PC-9 (cell line): ENCODE measurements at regions not wholly inside any gene's neighbourhood (a gene's known extent, or its start where the extent isn't known, plus 50 kb on each side); places are given as distances from the start of the nearest gene placed in this dataset.

Experiments
- BruUV-seq: library from RNA; stranded (reverse); fragments of 400-500 nt; replicated peaks from 2 replicates; lab custom pipeline; 2021; lab: Mats Ljungman, UMichigan
- CTCF ChIA-PET: fragments of 300-600 bp; sonication (Branson Sonifier 250); formaldehyde crosslinking; loops from one replicate; lab custom pipeline; 2022; ENCODE audit warnings: antibody characterized with exemption; lab: Charles Lee
- POLR2A ChIA-PET: fragments of 300-600 bp; sonication (Branson Sonifier 250); formaldehyde crosslinking; loops from one replicate; lab custom pipeline; 2022; ENCODE audit warnings: antibody characterized with exemption; ENCODE audit not compliant: unreplicated experiment; lab: Charles Lee
- DNase-seq, 2 experiments: peaks; one replicate each; pipeline versions ENCODE4 v3.0.0 to v3.0.0-alpha.2; 2015 to 2022; ENCODE audit warnings: mixed read lengths in 1 of 2
- H2AFZ ChIP-seq: fragments of 200-600 bp; sonication (generic); 2 replicates; pipeline ENCODE4 v1.8.1; 2017; ENCODE audit warnings: antibody characterized with exemption
- H3F3A ChIP-seq: fragments of 200-600 bp; sonication (generic); 2 replicates; pipeline ENCODE4 v1.8.1; 2017; ENCODE audit warnings: antibody characterized with exemption, mild to moderate bottlenecking, low read depth; ENCODE audit not compliant: insufficient read depth
- H3K27ac ChIP-seq: fragments of 200-600 bp; sonication (generic); 2 replicates; pipeline ENCODE4 v1.6.1; 2016; ENCODE audit warnings: mixed run types
- H3K27me3 ChIP-seq: fragments of 200-600 bp; sonication (generic); 2 replicates; pipeline ENCODE4 v1.6.1; 2016; ENCODE audit warnings: low read depth, mixed run types; ENCODE audit not compliant: insufficient read depth
- H3K36me3 ChIP-seq: fragments of 200-600 bp; sonication (generic); 2 replicates; pipeline ENCODE4 v1.6.1; 2016; ENCODE audit warnings: low read depth, mixed run types
- H3K4me1 ChIP-seq: fragments of 200-600 bp; sonication (generic); replicated peaks from 2 replicates; pipeline ENCODE4 v1.6.1; 2016; ENCODE audit warnings: mixed run types; ENCODE audit not compliant: insufficient read depth
- H3K4me2 ChIP-seq: fragments of 200-600 bp; sonication (generic); 2 replicates; pipeline ENCODE4 v1.6.1; 2017; ENCODE audit warnings: mixed run types
- H3K4me3 ChIP-seq: fragments of 200-600 bp; sonication (generic); 2 replicates; pipeline ENCODE4 v1.6.1; 2016; ENCODE audit warnings: mixed run types
- H3K79me2 ChIP-seq: fragments of 200-600 bp; sonication (generic); 2 replicates; pipeline ENCODE4 v1.6.1; 2017; ENCODE audit warnings: low read depth, mixed run types
- H3K9me2 ChIP-seq: fragments of 200-600 bp; sonication (generic); 2 replicates; pipeline ENCODE4 v1.8.1; 2017; ENCODE audit warnings: mild to moderate bottlenecking; ENCODE audit not compliant: insufficient read depth
- H3K9me3 ChIP-seq: fragments of 200-600 bp; sonication (generic); 2 replicates; pipeline ENCODE4 v1.8.1; 2016; ENCODE audit warnings: low read depth; ENCODE audit not compliant: insufficient read depth
- H4K20me1 ChIP-seq: fragments of 200-600 bp; sonication (generic); 2 replicates; pipeline ENCODE4 v1.8.1; 2017; ENCODE audit not compliant: insufficient read depth
- CTCF ChIP-seq: fragments of 200-600 bp; sonication (generic); conservative IDR thresholded peaks from 2 replicates; pipeline ENCODE4 v1.6.1; 2017; ENCODE audit warnings: mixed run types, antibody characterized with exemption, mild to moderate bottlenecking, moderate library complexity
- EZH2 ChIP-seq: fragments of 200-600 bp; sonication (generic); IDR thresholded peaks from 2 replicates; pipeline ENCODE4 v1.8.0; 2017; ENCODE audit warnings: antibody characterized with exemption, low read depth
- intact Hi-C: fragments of 100-400 bp; cut with micrococcal nuclease; formaldehyde crosslinking; loops from one replicate; pipeline ENCODE4 v1.10.0; 2022; ENCODE audit not compliant: unreplicated experiment

- Histone ChIP-seq H2AFZ (no peak overlapping the region), H4K20me1 (no peaks in the 10 kb centered on the region)
- CTCF ChIA-PET: no interaction called here
Measured at GRCh38 chr7:114095885-114096284, 177.1 kb upstream of the PPP1R3A start.

GRCh38 chr7:114088470-114088940 lies 169.7 kb upstream of the PPP1R3A start:
- ChIA-PET POLR2A (interaction anchor here (0.5 kb wide), 1 partner anchor 181 kb away, joined by 4 read pairs; no protein-coding TSS in a partner anchor), CTCF (interaction anchor here (0.9 kb wide), 1 partner anchor 1763 kb away, joined by 4 read pairs; no protein-coding TSS in a partner anchor)
- Histone ChIP-seq H3K27me3 (peaks cover 5% of the 10 kb centered on the region), H3F3A (no peaks in the 10 kb centered on the region), H3K9me3 (no peaks in the 10 kb centered on the region), H3K36me3 (no peaks in the 10 kb centered on the region), H3K4me2 (peak overlapping the region; percentile 91), H3K4me3 (no peak overlapping the region), H3K4me1 (peaks cover 7% of the 10 kb centered on the region; the same call in 1 of the 2 replicates), H3K27ac (no peak overlapping the region), H4K20me1 (no peaks in the 10 kb centered on the region), H3K79me2 (no peaks in the 10 kb centered on the region), H2AFZ (no peak overlapping the region), H3K9me2 (no peaks in the 10 kb centered on the region)
- intact Hi-C loops: loop anchor here (5.0 to 10.0 kb wide), 5 partner anchors 339 to 996 kb away; no protein-coding TSS in a partner anchor
- TF ChIP-seq CTCF: no peak
- TF ChIP-seq EZH2: no peak
- no peak for DNase-seq
- no TSS peak for BruUV-seq

More at GRCh38 chr7:114095885-114096284, 177.1 kb upstream of the PPP1R3A start:
- H3K9me3 ChIP-seq: no peaks in the 10 kb centered on the region
- intact Hi-C loops: no loop called here
- H3K27ac ChIP-seq: no peak overlapping the region
- POLR2A ChIA-PET: interaction anchor here (0.5 kb wide), 1 partner anchor 661 kb away, joined by 5 read pairs; no protein-coding TSS in a partner anchor
- no peak for TF ChIP-seq EZH2
- DNase-seq: no peak
- H3K4me1 ChIP-seq: no peaks in the 10 kb centered on the region
- BruUV-seq: no TSS peak
- no peaks in the 10 kb centered on the region for H3K27me3 ChIP-seq
- no peaks in the 10 kb centered on the region for H3K9me2 ChIP-seq
- no peaks in the 10 kb centered on the region for H3K79me2 ChIP-seq
- no peaks in the 10 kb centered on the region for H3K36me3 ChIP-seq
- no peak overlapping the region for H3K4me2 ChIP-seq
- H3F3A ChIP-seq: no peaks in the 10 kb centered on the region
- no peak overlapping the region for H3K4me3 ChIP-seq

- Histone ChIP-seq H3K36me3 (no peaks in the 10 kb centered on the region), H3K4me2 (peak overlapping the region; percentile 91), H3K9me3 (no peaks in the 10 kb centered on the region), H3K27ac (no peak overlapping the region), H3K9me2 (no peaks in the 10 kb centered on the region), H3F3A (no peaks in the 10 kb centered on the region), H3K27me3 (peaks cover 5% of the 10 kb centered on the region), H3K4me1 (peaks cover 7% of the 10 kb centered on the region; the same call in 1 of the 2 replicates), H3K79me2 (no peaks in the 10 kb centered on the region), H3K4me3 (peak overlapping the region; percentile 88), H2AFZ (peak overlapping the region; percentile 74; the same call in 1 of the 2 replicates), H4K20me1 (no peaks in the 10 kb centered on the region)
- intact Hi-C loops: loop anchor here (5.0 to 10.0 kb wide), 5 partner anchors 339 to 997 kb away; no protein-coding TSS in a partner anchor
- ChIA-PET CTCF (no interaction called here), POLR2A (interaction anchor here (0.5 kb wide), 1 partner anchor 181 kb away, joined by 4 read pairs; no protein-coding TSS in a partner anchor)
- no peak for TF ChIP-seq CTCF
- TF ChIP-seq EZH2: no peak
- peak in 1 of 2 experiments; percentile 9 for DNase-seq
- BruUV-seq: TSS peak; percentile 30
Measured at GRCh38 chr7:114087653-114088469, 169.1 kb upstream of the PPP1R3A start.
